ENCODE measurements at regions not wholly inside any gene's neighbourhood (a gene's known extent, or its start where the extent isn't known, plus 50 kb on each side); places are given as distances from the start of the nearest gene placed in this dataset.
"Not testable (repeated sequence)": the region's sequence is repeated elsewhere in the genome, so short reads cannot be mapped to it uniquely, and the experiment has no call there.

DNA sequence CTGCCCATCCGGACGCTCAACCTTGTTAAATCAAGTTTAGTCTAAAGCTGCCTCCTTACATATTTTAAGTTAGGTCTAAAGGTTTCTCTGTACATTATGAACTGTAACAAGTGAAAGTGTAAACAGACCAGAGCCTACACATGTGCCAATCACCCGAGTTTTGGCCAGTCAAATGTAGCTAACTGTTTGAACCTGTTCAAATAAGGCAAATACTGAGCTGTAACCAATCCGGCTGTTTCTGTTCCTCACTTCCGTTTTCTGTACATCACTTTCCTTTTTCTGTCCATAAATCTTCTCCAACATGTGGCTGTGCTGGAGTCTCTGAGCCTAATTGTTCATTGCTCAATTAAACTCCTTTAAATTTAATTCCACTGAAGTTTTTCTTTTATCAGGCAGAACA is 113.3 kb upstream of the SHISA3 start:
- DNase-seq (ENCODE audit: low read depth) = no peak

DNA sequence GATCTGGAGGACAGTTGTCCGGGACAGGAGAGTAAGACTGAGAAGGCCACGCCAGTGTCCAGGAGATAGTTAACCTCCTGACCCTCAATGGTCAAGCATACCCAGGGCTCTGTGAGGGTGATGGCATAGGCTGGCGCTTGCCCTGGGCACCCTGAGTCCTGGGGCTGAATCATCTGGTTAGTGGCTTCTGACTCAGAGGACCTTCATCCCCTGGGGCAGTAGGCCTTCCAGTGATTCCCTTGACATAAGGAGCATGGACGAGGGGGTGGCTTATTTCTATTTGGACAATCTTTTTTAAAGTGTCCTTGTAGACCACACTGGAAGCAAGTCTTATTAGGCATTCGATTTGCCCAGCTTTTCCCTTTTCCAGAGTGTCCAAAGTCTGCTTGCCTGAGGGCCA is 108.4 kb upstream of the SHISA3 start:
- peak; percentile 90 for DNase-seq (ENCODE audit: low read depth)

DNA sequence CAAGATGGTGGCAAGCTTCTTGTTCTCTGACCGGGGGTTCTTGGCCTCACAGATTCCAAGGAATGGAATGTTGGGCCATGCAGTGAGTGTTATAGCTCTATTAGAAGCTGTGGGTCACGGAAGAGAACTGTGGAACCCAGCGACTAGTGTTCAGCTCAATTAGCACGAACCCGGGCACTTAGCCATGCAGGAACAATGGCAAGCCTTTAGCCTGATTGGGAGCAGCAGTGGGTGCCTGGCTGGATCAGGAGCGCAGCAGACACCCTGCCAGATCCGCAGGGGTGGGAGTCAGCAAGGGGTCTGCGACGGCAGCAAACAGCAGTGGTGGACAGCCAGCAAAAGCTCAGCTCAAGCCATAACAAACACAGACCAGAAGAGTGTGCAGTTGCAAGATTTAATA is 105.1 kb upstream of the SHISA3 start:
- DNase-seq (ENCODE audit: low read depth) = not testable (repeated sequence)

DNA sequence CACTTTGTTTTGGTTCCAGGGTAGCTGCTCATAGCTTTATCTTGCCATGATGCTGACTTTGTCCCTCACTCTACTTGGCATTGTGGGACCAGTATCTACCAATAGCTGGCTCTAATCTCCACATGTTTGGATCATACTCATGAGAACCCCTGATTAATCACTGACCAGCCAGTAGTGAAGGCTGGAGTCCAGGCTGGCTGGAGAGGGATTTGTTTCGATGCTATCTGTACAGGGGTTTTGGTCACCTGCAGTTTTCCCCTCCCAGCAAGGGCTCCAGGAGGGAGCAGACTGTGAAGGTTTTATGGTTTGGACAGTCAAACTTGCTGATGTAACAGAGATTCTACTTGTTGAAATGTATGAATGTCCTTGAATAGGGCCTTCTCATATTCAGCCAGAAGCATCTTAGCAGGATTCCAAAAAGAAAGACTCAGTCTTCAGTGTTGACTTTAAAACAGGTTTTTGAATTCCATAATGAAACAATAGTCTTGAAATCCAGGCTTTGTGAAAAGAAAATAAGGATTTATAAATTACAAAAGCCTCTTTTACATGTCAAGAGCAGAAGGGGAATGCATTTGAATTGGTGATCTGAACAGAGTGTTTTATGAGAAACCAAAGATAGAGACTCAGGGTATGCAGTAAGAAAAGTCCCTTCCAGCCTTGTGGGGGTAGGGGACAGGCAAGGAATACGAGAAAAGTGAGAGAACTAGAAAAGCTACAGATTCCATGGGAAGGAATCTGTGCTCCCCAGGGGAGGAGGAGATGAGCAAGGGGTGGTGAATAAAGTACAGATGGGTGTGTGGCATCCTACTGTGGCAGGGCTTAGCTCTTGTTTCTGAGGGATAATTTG is 103.1 kb upstream of the SHISA3 start:
- DNase-seq (ENCODE audit: low read depth) = no peak

DNA sequence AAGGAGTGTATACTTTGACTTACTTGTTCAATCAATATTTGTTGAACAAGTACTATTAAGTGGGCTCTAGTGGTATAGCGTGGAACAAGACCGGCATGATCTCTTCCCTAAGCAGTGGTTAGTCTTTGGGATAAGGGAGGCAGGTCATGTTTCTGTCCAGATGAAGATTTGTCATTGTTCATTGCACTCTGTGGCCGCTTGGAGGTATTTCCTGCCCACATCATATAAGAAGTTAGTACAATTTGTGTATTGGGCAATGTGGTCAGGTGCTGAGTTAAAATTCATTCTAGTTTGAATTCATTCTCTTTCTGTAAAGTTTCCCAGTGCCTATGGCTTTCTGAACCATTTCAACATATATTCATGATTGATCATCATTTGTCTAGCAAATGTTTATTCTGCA is 101.1 kb upstream of the SHISA3 start:
- DNase-seq (ENCODE audit: low read depth) = peak; percentile 50

DNA sequence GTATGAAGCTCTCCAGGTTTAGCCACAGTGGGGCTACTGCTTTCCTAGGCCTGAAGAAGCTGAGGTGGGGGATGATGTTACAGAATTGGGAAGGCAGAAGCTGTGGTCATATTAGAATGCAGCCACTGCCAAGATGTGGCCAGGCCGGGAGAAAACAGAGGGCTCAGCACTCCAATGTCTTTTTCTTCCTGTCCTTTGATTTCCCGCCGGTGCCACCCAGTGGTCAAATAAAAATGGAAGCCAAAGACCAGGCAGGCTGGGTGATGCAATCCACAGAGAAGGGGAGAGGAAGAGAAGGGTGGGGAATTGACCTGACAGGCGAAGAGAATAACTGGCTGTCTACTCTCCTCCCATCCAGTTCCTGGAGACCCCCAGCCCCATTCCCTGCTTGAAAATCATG is 94.9 kb upstream of the SHISA3 start:
- DNase-seq (ENCODE audit: low read depth) = peak; percentile 73

DNA sequence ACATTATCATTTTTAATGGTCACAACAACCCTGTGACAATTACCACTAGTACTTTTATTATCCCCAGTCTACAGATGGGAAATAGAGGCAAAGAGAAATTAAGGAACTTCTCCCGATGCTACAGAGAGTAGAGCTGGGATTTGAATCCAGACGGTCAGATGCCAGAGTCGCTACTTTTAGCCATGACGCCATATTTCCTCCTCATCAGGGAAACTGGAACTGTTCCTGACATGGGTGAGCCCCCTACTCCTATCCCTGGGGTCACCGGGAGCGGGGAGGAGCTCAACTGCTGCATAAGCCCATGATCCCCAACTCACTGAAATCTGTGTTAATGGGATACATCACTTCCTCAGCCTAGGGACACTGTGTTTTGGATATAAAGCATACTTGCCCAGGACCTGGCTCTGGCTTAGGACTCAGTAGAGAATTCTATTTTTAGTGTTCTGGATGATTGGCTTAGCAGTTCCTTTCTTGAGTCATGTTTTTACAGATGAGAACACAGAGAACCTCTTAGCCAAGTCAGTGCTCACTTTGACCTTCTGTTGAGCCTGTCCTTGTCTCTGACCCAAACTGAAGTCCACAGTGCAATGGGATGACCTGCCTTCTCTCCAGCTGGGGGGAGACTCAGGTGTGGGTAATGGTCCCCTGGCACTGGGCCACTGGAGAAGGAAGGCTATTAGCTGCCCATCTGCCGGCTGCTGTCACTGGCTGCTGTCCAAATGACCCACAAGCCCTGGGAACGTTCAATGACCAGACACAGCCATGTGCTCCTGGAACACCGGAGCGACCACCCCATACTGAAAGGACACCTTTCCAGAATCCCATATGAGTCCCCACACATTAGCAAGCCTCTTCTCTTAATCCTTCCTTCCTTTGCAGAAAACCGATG is 90.8 kb upstream of the SHISA3 start:
- peak; percentile 43 for DNase-seq (ENCODE audit: low read depth)

DNA sequence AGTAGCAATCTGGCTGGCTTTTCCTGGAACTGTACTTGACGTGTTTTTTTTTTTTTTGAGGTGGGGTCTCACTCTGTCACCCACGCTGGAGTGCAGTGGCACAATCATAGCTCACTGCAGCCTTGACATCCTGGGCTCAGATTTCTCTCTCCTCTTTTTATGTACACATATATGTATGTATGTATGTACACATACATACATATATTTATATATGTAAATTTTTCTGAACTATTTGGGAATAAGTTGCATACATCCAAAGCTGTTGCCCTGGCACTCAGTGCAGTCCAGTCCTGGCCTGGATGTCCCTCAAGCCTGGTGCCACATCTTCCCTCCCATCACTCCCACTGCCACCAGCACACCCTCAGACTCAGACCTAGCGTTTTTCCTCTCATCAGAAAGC is 89.0 kb upstream of the SHISA3 start:
- no peak for DNase-seq (ENCODE audit: low read depth)

DNA sequence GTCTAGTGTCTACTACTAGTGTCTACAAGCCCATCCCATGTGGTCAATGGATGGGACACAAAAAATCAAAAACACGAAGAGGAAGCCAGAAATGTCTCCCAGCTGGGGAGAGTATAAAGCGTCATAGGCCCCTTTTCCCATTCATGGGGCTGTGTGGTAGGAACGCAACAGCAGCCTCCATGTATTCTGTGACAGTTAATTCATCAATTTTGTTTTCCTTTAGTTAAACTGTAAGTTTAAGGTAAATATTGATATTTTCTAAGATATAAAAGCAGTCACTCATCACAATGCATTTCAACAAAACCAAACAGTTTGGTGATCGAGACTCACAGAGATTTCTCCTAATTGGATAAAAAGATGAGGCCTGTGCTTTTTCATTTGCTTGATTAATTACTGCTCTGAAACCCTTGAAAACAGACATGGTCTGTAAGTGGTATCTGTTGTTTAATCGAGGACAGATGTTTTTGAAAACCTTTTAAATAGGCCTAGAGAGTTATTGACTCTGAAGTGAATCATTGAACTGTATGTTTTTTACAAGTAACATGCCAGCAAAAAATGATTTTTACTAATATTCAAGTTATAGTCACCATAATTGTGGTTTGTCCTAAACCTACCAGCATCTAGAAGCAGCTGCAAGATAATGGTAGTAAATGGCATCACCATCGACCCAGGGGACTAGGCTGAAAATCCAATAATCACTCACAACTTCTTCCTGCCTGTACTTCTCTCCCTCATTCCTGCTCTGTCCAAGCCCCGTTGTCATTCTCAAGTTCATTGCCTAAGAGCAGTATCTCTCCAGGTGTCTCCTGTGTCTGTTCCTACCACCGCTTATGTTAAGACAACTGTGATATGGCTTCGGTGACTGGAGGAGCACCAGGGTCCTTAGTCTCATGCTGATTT is 87.7 kb upstream of the SHISA3 start:
- DNase-seq (ENCODE audit: low read depth) = no peak

DNA sequence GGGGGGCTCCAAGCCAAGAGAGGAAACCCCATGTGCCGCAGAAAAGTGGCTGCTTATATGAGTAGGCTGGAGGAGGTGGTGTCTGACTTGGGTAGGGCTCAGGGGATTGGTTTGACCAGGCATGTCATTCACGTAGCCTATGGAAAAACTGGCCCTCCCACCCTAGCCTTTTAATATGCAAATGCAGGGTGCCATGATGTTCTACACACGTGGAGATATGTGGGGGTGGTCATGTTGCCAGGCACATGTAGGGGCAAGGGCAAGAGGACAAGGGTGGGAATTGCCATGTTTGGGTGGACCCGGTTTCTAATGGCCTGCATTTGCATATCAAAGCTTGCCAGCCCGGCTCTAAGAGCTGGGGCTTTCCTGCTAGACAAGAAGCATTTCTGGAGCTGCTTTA is 86.9 kb upstream of the SHISA3 start:
- DNase-seq (ENCODE audit: low read depth) = no peak

DNA sequence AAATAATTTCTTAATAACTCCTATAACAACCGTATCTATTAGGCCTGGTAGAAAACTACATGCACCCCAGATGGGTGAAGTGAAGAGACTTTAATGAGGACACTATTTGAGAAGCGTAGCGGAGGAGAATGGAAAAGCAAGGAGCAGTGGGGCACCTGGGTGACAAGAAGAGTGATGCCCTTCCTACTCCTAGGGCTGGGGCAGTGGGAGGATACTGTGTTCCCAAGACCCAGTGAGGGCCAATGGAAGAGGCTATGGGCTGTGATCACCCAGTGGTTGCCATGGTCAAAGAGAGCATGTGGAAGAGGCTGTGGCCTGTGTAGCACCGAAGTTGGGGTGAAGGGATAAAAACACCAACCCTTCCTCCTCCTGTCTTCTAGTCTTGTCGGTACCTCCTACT is 86.5 kb upstream of the SHISA3 start:
- DNase-seq (ENCODE audit: low read depth) = no peak

DNA sequence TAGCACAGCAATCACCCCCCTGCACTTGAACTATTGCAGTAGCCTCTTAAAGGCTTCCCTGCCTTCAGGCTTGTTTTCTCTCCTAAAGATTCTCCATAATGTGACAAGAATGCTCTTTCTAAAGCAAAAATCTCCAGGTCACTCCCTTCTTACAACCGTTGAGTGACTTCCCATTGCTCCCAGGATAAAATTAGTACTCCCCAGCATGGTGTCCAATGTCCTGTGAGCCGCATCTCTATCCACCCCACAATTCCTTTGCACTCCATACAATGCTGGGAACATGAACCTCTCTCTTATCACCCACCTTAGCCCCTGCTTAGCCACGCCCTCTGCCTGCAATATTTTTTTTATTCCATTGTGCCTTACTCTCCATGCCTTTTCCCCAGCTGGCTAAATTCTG is 85.7 kb upstream of the SHISA3 start:
- DNase-seq (ENCODE audit: low read depth) = no peak

DNA sequence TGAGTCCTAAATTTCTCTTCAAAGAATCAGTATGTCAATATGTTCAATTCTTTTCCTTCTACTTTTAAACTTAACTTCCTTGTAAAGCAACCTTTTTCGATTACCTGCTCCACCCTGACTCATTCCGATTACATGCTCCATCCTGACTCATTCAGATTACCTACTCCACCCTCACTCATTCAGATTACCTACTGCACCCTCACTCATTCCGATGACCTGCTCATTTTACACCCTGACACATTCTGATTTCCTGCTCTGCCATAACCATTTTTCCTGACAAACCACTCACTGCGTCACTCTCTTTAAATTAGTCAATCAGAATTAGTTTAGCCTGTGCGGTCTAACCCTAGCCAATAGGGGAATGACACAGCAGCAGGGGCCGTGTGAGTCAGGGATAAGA is 83.9 kb upstream of the SHISA3 start:
- DNase-seq (ENCODE audit: low read depth) = peak; percentile 27

DNA sequence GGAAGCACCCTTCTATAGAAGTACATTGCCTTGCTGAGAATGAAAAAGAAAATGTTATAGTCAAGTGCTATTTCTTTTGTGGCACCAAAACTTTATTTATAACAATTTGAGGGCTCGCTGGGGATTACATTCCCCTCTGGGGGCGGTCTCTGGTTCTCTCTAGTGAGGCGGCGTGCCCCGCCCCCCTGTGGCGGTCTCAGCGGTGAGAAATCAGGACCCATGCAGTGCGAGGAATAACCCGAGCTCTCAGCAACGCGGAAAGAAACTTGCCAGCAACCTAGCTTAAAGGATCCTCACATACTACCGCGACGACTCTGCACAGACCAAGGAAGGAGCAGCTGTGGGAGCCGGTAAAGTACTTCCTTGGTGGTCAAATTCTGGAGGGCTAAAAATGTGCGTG is 83.4 kb upstream of the SHISA3 start:
- no peak for DNase-seq (ENCODE audit: low read depth)

DNA sequence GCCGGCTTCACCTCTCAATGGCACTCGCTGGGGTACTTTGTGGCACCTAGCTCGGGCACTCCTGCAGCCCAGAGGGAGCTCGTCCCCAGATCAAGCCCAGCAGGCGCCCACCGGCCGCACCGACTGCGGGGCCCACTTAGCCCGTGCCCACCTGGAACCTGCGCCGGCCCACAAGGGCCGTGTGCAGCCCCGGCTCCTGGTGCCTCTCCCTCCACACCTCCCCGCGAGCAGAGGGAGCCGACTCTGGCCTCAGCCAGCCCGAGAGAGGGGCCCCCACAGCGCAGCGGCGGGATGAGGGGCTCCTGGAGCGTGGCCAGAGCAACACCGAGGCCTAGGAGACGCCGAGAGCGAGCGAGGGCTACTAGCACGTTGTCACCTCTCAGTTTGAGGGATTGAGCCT is 82.1 kb upstream of the SHISA3 start:
- no peak for DNase-seq (ENCODE audit: low read depth)

DNA sequence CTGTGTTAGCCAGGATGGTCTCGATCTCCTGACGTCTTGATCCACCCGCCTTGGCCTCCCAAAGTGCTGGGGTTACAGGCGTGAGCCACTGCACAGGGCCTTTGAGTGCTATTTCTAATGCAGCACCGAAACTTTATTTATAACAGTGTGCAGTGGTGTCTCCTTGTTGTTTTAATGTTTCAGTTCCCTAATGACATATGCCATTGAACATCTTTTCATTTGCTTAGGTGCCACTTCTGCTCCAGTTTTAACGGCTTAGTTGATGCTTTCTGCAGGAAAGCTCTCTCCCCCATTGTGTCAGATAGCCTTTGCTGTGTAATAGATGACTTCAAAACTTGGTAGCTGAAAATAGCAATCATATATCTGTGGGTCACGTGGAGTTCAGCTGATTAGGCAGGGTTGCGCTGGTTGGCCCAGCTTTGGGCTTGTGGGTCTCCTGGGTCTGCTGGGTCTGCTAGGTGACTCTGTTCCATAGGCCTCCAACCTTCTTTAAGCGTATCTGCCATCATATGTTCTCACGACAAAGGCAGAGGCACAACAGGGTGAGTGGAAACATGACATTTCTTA is 76.4 kb upstream of the SHISA3 start:
- no peak for DNase-seq (ENCODE audit: low read depth)

DNA sequence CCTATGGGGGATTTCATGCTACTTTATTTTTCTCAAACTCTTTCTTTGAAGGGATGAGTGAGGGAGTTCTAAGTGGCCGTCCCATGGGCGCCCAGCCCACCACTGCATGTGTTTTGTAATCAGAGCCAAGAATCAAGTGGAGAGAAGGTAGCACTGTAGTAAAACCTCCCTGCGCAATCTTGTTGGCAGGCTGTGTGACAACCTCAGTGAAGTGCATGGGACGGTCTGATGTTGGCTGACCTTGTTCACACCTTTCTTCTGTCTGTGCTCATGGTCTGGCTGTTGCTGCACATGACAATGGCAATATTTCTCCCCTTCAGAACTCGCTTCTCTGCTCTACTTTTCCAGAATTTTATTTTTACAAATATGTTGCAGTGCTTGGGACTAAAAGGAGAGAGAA is 71.2 kb upstream of the SHISA3 start:
- DNase-seq (ENCODE audit: low read depth) = no peak

DNA sequence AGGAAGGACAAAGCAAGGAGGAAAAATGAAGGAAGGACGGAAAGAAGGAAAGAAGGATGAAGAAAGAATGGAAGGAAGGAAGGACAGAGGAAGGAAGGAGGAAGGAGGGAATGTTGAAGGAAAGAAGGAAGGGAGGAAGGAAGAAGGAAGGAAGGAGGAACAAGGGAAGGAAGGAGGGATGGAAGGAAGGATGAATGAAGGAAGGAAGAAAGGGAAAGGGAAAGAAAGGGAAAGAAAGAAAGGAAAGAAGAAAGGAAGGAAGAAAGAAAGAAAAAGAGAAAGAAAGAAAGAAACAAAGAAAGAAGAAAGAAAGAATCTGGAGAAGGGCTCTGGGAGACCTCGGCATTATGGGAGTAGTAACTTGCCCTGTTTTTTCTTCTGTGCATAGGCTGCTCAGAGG is 70.8 kb upstream of the SHISA3 start:
- no peak for DNase-seq (ENCODE audit: low read depth)

DNA sequence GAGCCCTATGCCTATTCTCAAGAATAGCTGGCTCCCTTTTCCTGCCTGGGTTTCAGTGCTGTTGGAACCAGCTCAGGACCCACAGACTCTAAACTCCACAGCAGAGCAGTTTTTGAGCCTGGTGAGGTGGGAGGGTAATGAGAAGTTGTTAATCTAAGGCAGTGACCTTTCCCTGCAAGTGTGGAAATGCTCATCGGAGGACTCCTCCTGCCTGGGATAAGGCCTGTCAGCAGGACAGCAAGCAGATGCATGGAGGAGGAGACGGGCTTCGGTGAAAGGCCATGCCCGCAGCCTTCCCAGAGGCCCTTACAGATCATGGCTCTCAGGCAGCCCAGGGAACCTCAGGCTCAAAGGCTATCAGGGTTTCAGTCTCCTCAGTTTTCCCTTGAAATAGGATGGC is 70.0 kb upstream of the SHISA3 start:
- no peak for DNase-seq (ENCODE audit: low read depth)

DNA sequence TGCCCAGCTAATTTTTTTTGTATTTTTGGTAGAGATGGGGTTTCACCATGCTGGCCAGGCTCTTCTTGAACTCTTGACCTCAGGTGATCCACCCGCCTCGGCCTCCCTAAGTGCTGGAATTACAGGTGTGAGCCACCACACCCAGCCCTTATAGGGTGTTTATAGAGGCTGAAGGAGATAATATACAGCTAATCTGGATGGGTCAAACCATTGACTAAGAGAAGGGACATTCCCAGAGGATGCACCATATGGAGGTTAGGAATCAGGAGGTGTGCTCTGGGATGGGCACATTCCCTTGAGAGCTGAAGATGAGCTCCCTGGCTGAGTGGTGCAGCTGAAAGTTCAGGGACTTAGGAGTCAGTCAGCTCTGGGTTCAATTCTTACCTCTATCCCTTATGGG is 68.3 kb upstream of the SHISA3 start:
- no peak for DNase-seq (ENCODE audit: low read depth)

DNA sequence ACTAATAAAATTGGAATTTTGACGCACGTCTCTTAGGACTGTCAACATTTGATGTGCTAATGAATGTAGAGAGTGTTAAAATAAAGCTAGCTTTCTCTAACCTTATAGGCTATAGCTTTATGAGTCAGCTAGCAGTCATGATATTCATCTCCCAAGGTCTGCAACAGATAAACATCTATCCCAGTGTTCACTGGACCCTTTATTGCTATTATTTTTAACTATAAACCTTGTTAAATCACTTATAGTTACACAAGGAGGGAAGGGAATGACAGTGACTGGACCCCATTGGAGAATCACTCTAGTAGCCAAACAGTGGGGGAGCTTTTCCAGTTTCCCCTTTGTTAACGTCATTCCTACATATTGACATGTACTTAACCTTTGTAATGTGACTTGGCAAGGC is 67.9 kb upstream of the SHISA3 start:
- peak; percentile 55 for DNase-seq (ENCODE audit: low read depth)

All from M059J (cell line).